A673 (cell line): ENCODE measurements at regions not wholly inside any gene's neighbourhood (a gene's known extent, or its start where the extent isn't known, plus 50 kb on each side); places are given as distances from the start of the nearest gene placed in this dataset.

Experiments
- BruUV-seq: library from RNA; stranded (reverse); fragments of 400-500 nt; replicated peaks from 2 replicates; lab custom pipeline; 2021; lab: Mats Ljungman, UMichigan
- CTCF ChIA-PET: fragments of 300-600 bp; sonication (Branson Sonifier 250); formaldehyde crosslinking; loops from one replicate; lab custom pipeline; 2022; ENCODE audit warnings: antibody characterized with exemption; lab: Charles Lee
- POLR2A ChIA-PET: fragments of 300-600 bp; sonication (Branson Sonifier 250); formaldehyde crosslinking; loops from one replicate; lab custom pipeline; 2022; ENCODE audit warnings: antibody characterized with exemption; ENCODE audit not compliant: low non-redundant PET; lab: Charles Lee
- DNase-seq: peaks from one replicate; pipeline ENCODE4 v3.0.0-alpha.2; 2015; ENCODE audit warnings: low spot score
- H3K27ac ChIP-seq: fragments of 200-600 bp; sonication (generic); 2 replicates; pipeline ENCODE4 v1.5.1; 2016; ENCODE audit warnings: mixed run types, low read depth, mild to moderate bottlenecking, mixed read lengths, antibody characterized with exemption, low read length; ENCODE audit not compliant: poor library complexity, severe bottlenecking
- H3K27me3 ChIP-seq: fragments of 200-600 bp; sonication (generic); replicated peaks from 2 replicates; pipeline ENCODE4 v1.6.1; 2017; ENCODE audit warnings: mixed run types, low read depth, mild to moderate bottlenecking, mixed read lengths, antibody characterized with exemption, low read length; ENCODE audit not compliant: insufficient read depth, poor library complexity
- H3K36me3 ChIP-seq: fragments of 200-600 bp; sonication (generic); 2 replicates; pipeline ENCODE4 v1.6.1; 2016; ENCODE audit warnings: mixed run types, mild to moderate bottlenecking, mixed read lengths, antibody characterized with exemption, low read length; ENCODE audit not compliant: insufficient read depth, poor library complexity, severe bottlenecking
- H3K4me1 ChIP-seq: fragments of 200-600 bp; sonication (generic); 2 replicates; pipeline ENCODE4 v1.6.1; 2017; ENCODE audit warnings: mixed run types, mild to moderate bottlenecking, mixed read lengths, antibody characterized with exemption, low read length; ENCODE audit not compliant: insufficient read depth, poor library complexity, severe bottlenecking
- H3K4me3 ChIP-seq: fragments of 200-600 bp; sonication (generic); 2 replicates; pipeline ENCODE4 v1.5.1; 2016; ENCODE audit warnings: low read depth, mixed run types, mild to moderate bottlenecking, mixed read lengths, low read length; ENCODE audit not compliant: poor library complexity, severe bottlenecking
- H3K9me3 ChIP-seq: fragments of 200-600 bp; sonication (generic); 2 replicates; pipeline ENCODE4 v1.6.1; 2016; ENCODE audit warnings: mixed run types, low read depth, mild to moderate bottlenecking, mixed read lengths, antibody characterized with exemption, low read length; ENCODE audit not compliant: poor library complexity, severe bottlenecking
- EZH2 ChIP-seq: fragments of 200-600 bp; sonication (generic); IDR thresholded peaks from 2 replicates; pipeline ENCODE4 v1.6.1; 2017; ENCODE audit warnings: borderline replicate concordance, low read depth, mild to moderate bottlenecking, mixed read lengths, antibody characterized with exemption, low read length; ENCODE audit not compliant: poor library complexity, severe bottlenecking
- intact Hi-C: fragments of 100-400 bp; cut with micrococcal nuclease; formaldehyde crosslinking; loops from one replicate; pipeline ENCODE4 v1.10.0; 2022; ENCODE audit not compliant: unreplicated experiment
- TF ChIP-seq, protein P1 (sequence below): fragments of 300-800, 200-600 bp; sonication (generic); conservative IDR thresholded peaks from 2 replicates; pipeline ENCODE4 v1.5.1; 2017; ENCODE audit warnings: low read depth, mild to moderate bottlenecking, antibody characterized with exemption, low read length, moderate library complexity, mixed read lengths

- intact Hi-C loops: loop anchor here (10.0 kb wide), 1 partner anchor 989 kb away; no protein-coding TSS in a partner anchor
- no peaks in the 10 kb centered on the region for H3K36me3 ChIP-seq
- no peaks in the 10 kb centered on the region for H3K27me3 ChIP-seq
- ChIA-PET CTCF (interaction anchor here (0.6 to 0.9 kb wide), 2 partner anchors 216 to 988 kb away, joined by 3 read pairs; no protein-coding TSS in a partner anchor), POLR2A (interaction anchor here (0.6 kb wide), 3 partner anchors 14 to 843 kb away, joined by 3 to 11 read pairs (median 3); no protein-coding TSS in a partner anchor)
- TF ChIP-seq EZH2: no peak
- TF ChIP-seq, protein P1, sequence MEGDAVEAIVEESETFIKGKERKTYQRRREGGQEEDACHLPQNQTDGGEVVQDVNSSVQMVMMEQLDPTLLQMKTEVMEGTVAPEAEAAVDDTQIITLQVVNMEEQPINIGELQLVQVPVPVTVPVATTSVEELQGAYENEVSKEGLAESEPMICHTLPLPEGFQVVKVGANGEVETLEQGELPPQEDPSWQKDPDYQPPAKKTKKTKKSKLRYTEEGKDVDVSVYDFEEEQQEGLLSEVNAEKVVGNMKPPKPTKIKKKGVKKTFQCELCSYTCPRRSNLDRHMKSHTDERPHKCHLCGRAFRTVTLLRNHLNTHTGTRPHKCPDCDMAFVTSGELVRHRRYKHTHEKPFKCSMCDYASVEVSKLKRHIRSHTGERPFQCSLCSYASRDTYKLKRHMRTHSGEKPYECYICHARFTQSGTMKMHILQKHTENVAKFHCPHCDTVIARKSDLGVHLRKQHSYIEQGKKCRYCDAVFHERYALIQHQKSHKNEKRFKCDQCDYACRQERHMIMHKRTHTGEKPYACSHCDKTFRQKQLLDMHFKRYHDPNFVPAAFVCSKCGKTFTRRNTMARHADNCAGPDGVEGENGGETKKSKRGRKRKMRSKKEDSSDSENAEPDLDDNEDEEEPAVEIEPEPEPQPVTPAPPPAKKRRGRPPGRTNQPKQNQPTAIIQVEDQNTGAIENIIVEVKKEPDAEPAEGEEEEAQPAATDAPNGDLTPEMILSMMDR: no peak; the same call in 1 of the 2 replicates
- peak; percentile 69 for DNase-seq
- no peak overlapping the region for H3K4me3 ChIP-seq
- BruUV-seq: no TSS peak
- H3K4me1 ChIP-seq: peaks cover 26% of the 10 kb centered on the region
- H3K27ac ChIP-seq: peak overlapping the region; percentile 86
- H3K9me3 ChIP-seq: no peaks in the 10 kb centered on the region
These were observed 459.0 kb downstream of the GATA3 start for GRCh38 chr10:8513155-8514147.

GRCh38 chr10:8520382-8520781, 465.9 kb downstream of the GATA3 start:
- ChIA-PET CTCF (no interaction called here), POLR2A (no interaction called here)
- H3K4me1 ChIP-seq: peaks cover 9% of the 10 kb centered on the region

DNA sequence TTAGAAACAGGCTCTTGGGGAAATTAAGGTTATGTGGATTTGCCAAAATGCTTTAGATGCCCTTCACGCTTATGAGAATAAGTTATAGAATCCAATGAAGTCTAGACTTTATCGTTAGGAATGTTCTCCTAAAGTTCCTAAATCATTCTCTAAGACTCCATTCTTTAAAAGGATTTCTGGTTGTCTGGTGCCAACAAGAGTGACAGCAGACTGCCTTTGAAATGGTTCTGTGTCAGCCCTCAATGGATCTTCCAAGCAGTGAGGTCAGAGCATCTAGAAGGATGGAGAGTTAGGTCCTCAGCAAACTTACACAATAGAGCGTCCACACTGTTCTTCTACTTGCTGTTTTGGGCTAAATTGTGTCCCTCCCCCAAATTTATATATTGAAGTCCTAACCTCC, 473.3 kb downstream of the GATA3 start:
- CTCF ChIA-PET: no interaction called here
- H3K27ac ChIP-seq: no peak overlapping the region
- TF ChIP-seq, protein P1: no peak
- TF ChIP-seq EZH2: no peak

More at GRCh38 chr10:8520382-8520781, 465.9 kb downstream of the GATA3 start:
- BruUV-seq: no TSS peak
- intact Hi-C loops: no loop called here
- Histone ChIP-seq H3K9me3 (no peaks in the 10 kb centered on the region), H3K36me3 (no peaks in the 10 kb centered on the region), H3K27ac (no peak overlapping the region), H3K4me3 (no peak overlapping the region), H3K27me3 (no peaks in the 10 kb centered on the region)
- TF ChIP-seq, protein P1: peak; percentile 39
- no peak for TF ChIP-seq EZH2
- no peak for DNase-seq

More for the DNA sequence above, 473.3 kb downstream of the GATA3 start:
- Histone ChIP-seq H3K4me1 (no peaks in the 10 kb centered on the region), H3K9me3 (no peaks in the 10 kb centered on the region), H3K27me3 (no peaks in the 10 kb centered on the region), H3K4me3 (no peak overlapping the region), H3K36me3 (no peaks in the 10 kb centered on the region)
- intact Hi-C loops: no loop called here
- POLR2A ChIA-PET: no interaction called here
- no peak for DNase-seq
- BruUV-seq: no TSS peak
